HepG2 (cell line): ENCODE measurements at regions not wholly inside any gene's neighbourhood (a gene's known extent, or its start where the extent isn't known, plus 50 kb on each side); places are given as distances from the start of the nearest gene placed in this dataset.

Source experiments
- ATAC-seq: fragments of 200-7000 bp; cut with Tn5 transposase; 3 replicates; pipeline ENCODE4 v1.9.1; 2020; ENCODE audit warnings: mild to moderate bottlenecking, moderate library complexity
- BruUV-seq: library from RNA; stranded (reverse); fragments of 400-500 nt; replicated peaks from 2 replicates; lab custom pipeline; 2021; lab: Mats Ljungman, UMichigan
- CTCF ChIA-PET: fragments of 300-600 bp; formaldehyde crosslinking; extraction: SDS; loops from one replicate; lab custom pipeline; 2021; ENCODE audit warnings: low total read pairs, inconsistent platforms, low intra/inter-chr PET ratio; lab: Yijun Ruan, JAX
- POLR2A ChIA-PET: fragments of 350-600 bp; sonication (Branson Sonifier 250); formaldehyde crosslinking; loops from one replicate; lab custom pipeline; 2020; ENCODE audit warnings: antibody characterized with exemption, inconsistent platforms; lab: Yijun Ruan, JAX
- DNase-seq: peaks from one replicate; pipeline ENCODE4 v3.0.0-alpha.2; 2015; ENCODE audit warnings: low spot score
- FAIRE-seq: peaks from 3 replicates; lab custom pipeline; 2011; peaks lifted over from hg19 to GRCh38; lab: Jason Lieb, UNC
- H2AFZ ChIP-seq: one replicate; pipeline ENCODE4 v1.6.1; 2011; ENCODE audit warnings: low read length, inconsistent platforms
- H3K27ac ChIP-seq: fragments of 300-600 bp; 3 replicates; pipeline ENCODE4 v1.8.0; 2011; ENCODE audit warnings: mixed run types, mild to moderate bottlenecking, mixed read lengths, low read length, inconsistent platforms; ENCODE audit not compliant: insufficient read depth; ENCODE audit errors: extremely low read length
- H3K27me3 ChIP-seq, 2 experiments: fragments of 200-600 bp in 1 of 2; 2 replicates in 1 of 2; 3 replicates in 1 of 2; pipeline versions ENCODE4 v1.6.0 to v1.8.0; 2011; ENCODE audit warnings: low read length in 2 of 2, mild to moderate bottlenecking in 2 of 2, moderate library complexity in 2 of 2, inconsistent platforms in 1 of 2; ENCODE audit not compliant: insufficient read depth in 2 of 2, control insufficient read depth in 1 of 2
- H3K36me3 ChIP-seq, 2 experiments: fragments of 200-600 bp in 1 of 2; replicated peaks in 1 of 2; 2 replicates in 1 of 2; 3 replicates in 1 of 2; pipeline versions ENCODE4 v1.5.1 to v1.8.0; 2011; ENCODE audit warnings: low read length in 2 of 2, inconsistent platforms in 1 of 2; ENCODE audit not compliant: insufficient read depth in 2 of 2, control insufficient read depth in 1 of 2
- H3K4me1 ChIP-seq: 2 replicates; pipeline ENCODE4 v1.5.1; 2012; ENCODE audit warnings: low read length, inconsistent platforms; ENCODE audit not compliant: insufficient read depth
- H3K4me2 ChIP-seq: 2 replicates; pipeline ENCODE4 v1.6.0; 2011; ENCODE audit warnings: low read depth, low read length, inconsistent platforms
- H3K4me3 ChIP-seq, 3 experiments: fragments of 200-600 bp in 1 of 3; sonication (generic), shearing (Covaris generic) in 1 of 3; replicated peaks in 1 of 3; 2 replicates each; pipeline ENCODE4 v1.5.1; 2011 to 2016; ENCODE audit warnings: low read length in 3 of 3, inconsistent platforms in 2 of 3, low read depth in 2 of 3, mild to moderate bottlenecking in 2 of 3, control low read depth in 1 of 3, mixed read lengths in 1 of 3; ENCODE audit not compliant: insufficient read depth in 1 of 3
- H3K79me2 ChIP-seq: one replicate; pipeline ENCODE4 v1.6.1; 2011; ENCODE audit warnings: low read length, inconsistent platforms; ENCODE audit not compliant: insufficient read depth
- H3K9ac ChIP-seq: 2 replicates; pipeline ENCODE4 v1.6.0; 2011; ENCODE audit warnings: mild to moderate bottlenecking, low read depth, low read length, inconsistent platforms; ENCODE audit not compliant: insufficient read depth
- H3K9me3 ChIP-seq: 2 replicates; pipeline ENCODE4 v1.5.1; 2012; ENCODE audit warnings: mild to moderate bottlenecking, low read length
- H4K20me1 ChIP-seq: 2 replicates; pipeline ENCODE4 v1.6.0; 2011; ENCODE audit warnings: inconsistent platforms, mild to moderate bottlenecking, low read length, moderate library complexity; ENCODE audit not compliant: insufficient read depth
- GABPB1 ChIP-seq: IDR thresholded peaks from 2 replicates; pipeline ENCODE4 v1.6.1; 2016; ENCODE audit warnings: mild to moderate bottlenecking, missing genetic modification reagents, moderate library complexity, missing compliant biosample characterization
- REST ChIP-seq, 2 experiments: IDR thresholded peaks; 2 replicates each; pipeline ENCODE4 v1.6.1; 2011 to 2012; ENCODE audit warnings: low read length in 2 of 2, borderline replicate concordance in 1 of 2, low read depth in 1 of 2, mild to moderate bottlenecking in 1 of 2, moderate library complexity in 1 of 2
- ZNF615 ChIP-seq: sonication (generic); formaldehyde crosslinking; IDR thresholded peaks from 2 replicates; pipeline ENCODE4 v1.5.0; 2020; ENCODE audit warnings: mild to moderate bottlenecking, missing genetic modification reagents, borderline replicate concordance
- in situ Hi-C: cut with HindIII; loops from 2 replicates; pipeline ENCODE4 v1.10.0; 2017; ENCODE audit warnings: low pct_unique_long_range_greater_than_20kb; ENCODE audit not compliant: extremely low pct_ligation_motif_present
- intact Hi-C: fragments of 100-400 bp; cut with micrococcal nuclease; formaldehyde crosslinking; loops from one replicate; pipeline ENCODE4 v1.10.0; 2022; ENCODE audit not compliant: unreplicated experiment

GRCh38 chr3:131151-131888, 65.2 kb upstream of the CHL1 start (continued):
- TF ChIP-seq ZNF615 (CRISPR knock-in tag): no peak

GRCh38 chr3:132378-132777, 64.2 kb upstream of the CHL1 start:
- ChIA-PET POLR2A (no interaction called here), CTCF (no interaction called here)
- no peaks in the 10 kb centered on the region for H3K79me2 ChIP-seq
- no peak overlapping the region for H2AFZ ChIP-seq
- intact Hi-C loops: no loop called here
- no peak overlapping the region for H3K27ac ChIP-seq
- TF ChIP-seq GABPB1 (CRISPR knock-in tag): no peak
- peak in 1 of 2 experiments; percentile 53; a peak in 1 of 4 replicates for TF ChIP-seq REST (IDR thresholded peaks at IDR 0.05; ENCODE audit: borderline replicate concordance in 1 of 2, low read depth in 1 of 2, low read length in 2 of 2)
- no peak overlapping the region for H3K4me2 ChIP-seq
- no peaks in the 10 kb centered on the region for H3K36me3 ChIP-seq
- FAIRE-seq: no peak
- BruUV-seq: no TSS peak
- H4K20me1 ChIP-seq: no peaks in the 10 kb centered on the region
- peaks cover 63% of the 10 kb centered on the region for H3K9me3 ChIP-seq
- no peaks in the 10 kb centered on the region for H3K4me1 ChIP-seq
- no peak for DNase-seq
- H3K27me3 ChIP-seq: no peaks in the 10 kb centered on the region
- H3K4me3 ChIP-seq: no peak overlapping the region
- ATAC-seq: no peak
- no peak overlapping the region for H3K9ac ChIP-seq
- in situ Hi-C loops: no loop called here
